ENCODE measurements at regions not wholly inside any gene's neighbourhood (a gene's known extent, or its start where the extent isn't known, plus 50 kb on each side); places are given as distances from the start of the nearest gene placed in this dataset.
A peak's percentile ranks its signal among the peaks of the same experiment; 100 is the strongest.

DNA sequence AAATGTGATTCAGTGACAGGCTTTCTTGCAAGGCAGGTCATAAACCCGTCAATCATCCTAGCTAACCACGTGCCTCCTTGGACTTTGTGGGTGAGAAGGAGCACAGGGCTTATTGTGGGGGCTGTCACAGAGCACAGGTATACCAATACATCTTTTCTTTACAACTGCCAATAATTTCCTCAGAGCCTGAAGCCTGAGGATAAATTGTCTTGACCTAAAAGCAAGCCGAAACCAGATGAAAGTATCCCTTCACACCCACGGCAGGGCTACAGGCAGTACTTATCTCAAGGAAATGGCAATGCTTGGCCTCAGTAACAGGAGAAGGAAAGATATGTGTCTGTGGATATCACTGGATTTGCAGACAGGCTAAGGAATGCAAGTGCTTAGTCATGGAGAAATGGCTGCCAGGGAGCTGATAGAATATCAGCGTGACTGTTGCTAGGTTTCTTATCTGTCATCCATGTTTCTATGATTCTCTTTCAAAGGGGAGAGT is 90.3 kb upstream of the ZNF366 start:
- TF ChIP-seq, protein P1, sequence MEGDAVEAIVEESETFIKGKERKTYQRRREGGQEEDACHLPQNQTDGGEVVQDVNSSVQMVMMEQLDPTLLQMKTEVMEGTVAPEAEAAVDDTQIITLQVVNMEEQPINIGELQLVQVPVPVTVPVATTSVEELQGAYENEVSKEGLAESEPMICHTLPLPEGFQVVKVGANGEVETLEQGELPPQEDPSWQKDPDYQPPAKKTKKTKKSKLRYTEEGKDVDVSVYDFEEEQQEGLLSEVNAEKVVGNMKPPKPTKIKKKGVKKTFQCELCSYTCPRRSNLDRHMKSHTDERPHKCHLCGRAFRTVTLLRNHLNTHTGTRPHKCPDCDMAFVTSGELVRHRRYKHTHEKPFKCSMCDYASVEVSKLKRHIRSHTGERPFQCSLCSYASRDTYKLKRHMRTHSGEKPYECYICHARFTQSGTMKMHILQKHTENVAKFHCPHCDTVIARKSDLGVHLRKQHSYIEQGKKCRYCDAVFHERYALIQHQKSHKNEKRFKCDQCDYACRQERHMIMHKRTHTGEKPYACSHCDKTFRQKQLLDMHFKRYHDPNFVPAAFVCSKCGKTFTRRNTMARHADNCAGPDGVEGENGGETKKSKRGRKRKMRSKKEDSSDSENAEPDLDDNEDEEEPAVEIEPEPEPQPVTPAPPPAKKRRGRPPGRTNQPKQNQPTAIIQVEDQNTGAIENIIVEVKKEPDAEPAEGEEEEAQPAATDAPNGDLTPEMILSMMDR (IDR thresholded peaks at IDR 0.05): no peak
- 0 out of 2 replicates have a peak, but pooled peaks have one; percentile 26 for TF ChIP-seq RFX5 (IDR thresholded peaks at IDR 0.05; ENCODE audit: low read length)
- TF ChIP-seq, protein P2, sequence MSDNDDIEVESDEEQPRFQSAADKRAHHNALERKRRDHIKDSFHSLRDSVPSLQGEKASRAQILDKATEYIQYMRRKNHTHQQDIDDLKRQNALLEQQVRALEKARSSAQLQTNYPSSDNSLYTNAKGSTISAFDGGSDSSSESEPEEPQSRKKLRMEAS (IDR thresholded peaks at IDR 0.05; ENCODE audit: low read depth): no peak
- no peak for TF ChIP-seq FOXM1 (IDR thresholded peaks at IDR 0.05; ENCODE audit: low read depth)
- TF ChIP-seq EZH2phosphoT487 (IDR thresholded peaks at IDR 0.05; ENCODE audit: borderline replicate concordance, low read depth): no peak
- TF ChIP-seq TCF12 (IDR thresholded peaks at IDR 0.05): peak; percentile 35; the same call in 1 of the 2 replicates
- peak; percentile 55 for TF ChIP-seq JUND (IDR thresholded peaks at IDR 0.05)
- TF ChIP-seq TEAD4 (IDR thresholded peaks at IDR 0.05; ENCODE audit: borderline replicate concordance, insufficient read depth): 0 out of 2 replicates have a peak, but pooled peaks have one; percentile 44
- no peak; the same call in 1 of the 2 replicates for TF ChIP-seq POLR2AphosphoS5 (IDR thresholded peaks at IDR 0.05; ENCODE audit: low read depth, low read length)
